CD4-positive, alpha-beta T cell (primary cell): ENCODE measurements at regions not wholly inside any gene's neighbourhood (a gene's known extent, or its start where the extent isn't known, plus 50 kb on each side); places are given as distances from the start of the nearest gene placed in this dataset.

Source experiments
- ATAC-seq: fragments of 200-7000 bp; cut with Tn5 transposase; one replicate; pipeline ENCODE4 v1.10.0; 2022; ENCODE audit warnings: mild to moderate bottlenecking; ENCODE audit not compliant: poor library complexity
- CTCF ChIA-PET: fragments of 350-600 bp; sonication (Branson Sonifier 250); formaldehyde crosslinking; loops from one replicate; lab custom pipeline; 2021; ENCODE audit warnings: antibody characterized with exemption, inconsistent platforms; lab: Charles Lee
- POLR2A ChIA-PET: fragments of 350-600 bp; sonication (Branson Sonifier 250); formaldehyde crosslinking; loops from one replicate; lab custom pipeline; 2021; ENCODE audit warnings: antibody characterized with exemption, inconsistent platforms; lab: Charles Lee
- DNase-seq, 14 experiments: peaks; one replicate each; pipeline ENCODE4 v3.0.0-alpha.2; 2013 to 2020; ENCODE audit warnings: mixed read lengths in 2 of 14
- H3K27ac ChIP-seq, 2 donors: one replicate each; pipeline versions ENCODE4 v1.5.1 to v1.7.0; 2013; ENCODE audit warnings: low read length in 2 of 2, low read depth in 1 of 2, mild to moderate bottlenecking in 1 of 2
- H3K27me3 ChIP-seq, 2 experiments: 1 replicate in 1 of 2; 2 replicates in 1 of 2; pipeline versions ENCODE4 v1.6.1 to v1.7.0; 2013; ENCODE audit warnings: low read length in 2 of 2, control low read depth in 1 of 2, mild to moderate bottlenecking in 1 of 2, moderate library complexity in 1 of 2; ENCODE audit not compliant: insufficient read depth in 2 of 2, control insufficient read depth in 1 of 2
- H3K36me3 ChIP-seq: one replicate; pipeline ENCODE4 v1.6.1; 2013; ENCODE audit warnings: low read length, control low read depth; ENCODE audit not compliant: insufficient read depth
- H3K4me1 ChIP-seq: one replicate; pipeline ENCODE4 v1.6.1; 2013; ENCODE audit warnings: low read length, control low read depth; ENCODE audit not compliant: insufficient read depth
- H3K4me3 ChIP-seq: one replicate; pipeline ENCODE4 v1.5.1; 2013; ENCODE audit warnings: mild to moderate bottlenecking, low read length, moderate library complexity
- H3K9me3 ChIP-seq, 2 experiments: 1 replicate in 1 of 2; 2 replicates in 1 of 2; pipeline versions ENCODE4 v1.6.1 to v1.7.0; 2013; ENCODE audit warnings: low read length in 2 of 2, mild to moderate bottlenecking in 2 of 2, control low read depth in 1 of 2, moderate library complexity in 1 of 2; ENCODE audit not compliant: control insufficient read depth in 1 of 2, insufficient read depth in 1 of 2
- H3K27ac Mint-ChIP-seq: one replicate; pipeline ENCODE4 v1.8.0; 2020; ENCODE audit warnings: mixed read lengths
- H3K27me3 Mint-ChIP-seq: one replicate; pipeline ENCODE4 v1.8.0; 2021; ENCODE audit warnings: mixed read lengths
- H3K36me3 Mint-ChIP-seq: one replicate; pipeline ENCODE4 v1.8.0; 2021; ENCODE audit warnings: low read depth, mixed read lengths
- H3K4me1 Mint-ChIP-seq: one replicate; pipeline ENCODE4 v1.8.0; 2021; ENCODE audit warnings: low read depth, mixed read lengths
- H3K4me3 Mint-ChIP-seq: one replicate; pipeline ENCODE4 v1.8.0; 2020; ENCODE audit warnings: mild to moderate bottlenecking, mixed read lengths
- H3K9me3 Mint-ChIP-seq: one replicate; pipeline ENCODE4 v1.8.0; 2020; ENCODE audit warnings: mixed read lengths
- CTCF ChIP-seq: fragments of 200-600 bp; IDR thresholded peaks from one replicate; pipeline ENCODE4 v1.8.0; 2022; ENCODE audit warnings: antibody characterized with exemption, mild to moderate bottlenecking
- intact Hi-C, 2 experiments: fragments of 100-400 bp; cut with DNase I in 1 of 2; cut with micrococcal nuclease in 1 of 2; formaldehyde crosslinking; loops; one replicate each; pipeline versions ENCODE4 v1.15.1 to v1.9.0; 2023 to 2025; cut with DNase I, micrococcal nuclease

- H3K36me3 ChIP-seq, result no peaks in the 10 kb centered on the region
- ChIA-PET CTCF (no interaction called here), POLR2A (no interaction called here)
- no peak overlapping the region for H3K4me3 Mint-ChIP-seq
- H3K4me1 Mint-ChIP-seq, result no peaks in the 10 kb centered on the region
- no peaks in the 10 kb centered on the region for H3K9me3 ChIP-seq
- H3K27me3 Mint-ChIP-seq, result no peaks in the 10 kb centered on the region
- no peaks in the 10 kb centered on the region for H3K4me1 ChIP-seq
- peaks cover 3% of the 10 kb centered on the region for H3K9me3 Mint-ChIP-seq
- no peak for ATAC-seq
- TF ChIP-seq CTCF, result no peak
- no peak for DNase-seq
- no peaks in the 10 kb centered on the region for H3K27me3 ChIP-seq
- no peak overlapping the region for H3K4me3 ChIP-seq
- no peak overlapping the region for H3K27ac ChIP-seq
- H3K27ac Mint-ChIP-seq, result no peak overlapping the region
- intact Hi-C loops, result no loop called here
- H3K36me3 Mint-ChIP-seq, result no peaks in the 10 kb centered on the region
These were observed 704.8 kb upstream of the TENM3 start for GRCh38 chr4:181538431-181538830.

GRCh38 chr4:181541396-181541795, 701.8 kb upstream of the TENM3 start:
- Mint-ChIP-seq H3K27ac (no peak overlapping the region), H3K9me3 (no peaks in the 10 kb centered on the region), H3K4me3 (no peak overlapping the region), H3K27me3 (no peaks in the 10 kb centered on the region), H3K36me3 (no peaks in the 10 kb centered on the region), H3K4me1 (no peaks in the 10 kb centered on the region)
- H3K4me1 ChIP-seq, result no peaks in the 10 kb centered on the region
- H3K27me3 ChIP-seq, result no peaks in the 10 kb centered on the region
- intact Hi-C loops, result no loop called here
- H3K27ac ChIP-seq, result no peak overlapping the region
- ChIA-PET CTCF (no interaction called here), POLR2A (no interaction called here)
- TF ChIP-seq CTCF, result no peak
- DNase-seq, result no peak
- H3K36me3 ChIP-seq, result no peaks in the 10 kb centered on the region
- ATAC-seq, result no peak
- H3K4me3 ChIP-seq, result no peak overlapping the region
- peaks cover 0 to 2% of the 10 kb centered on the region in 2 experiments for H3K9me3 ChIP-seq

GRCh38 chr4:181548873-181549575, 694.2 kb upstream of the TENM3 start:
- CTCF ChIA-PET, result no interaction called here
- H3K4me3 Mint-ChIP-seq, result no peak overlapping the region
- intact Hi-C loops, result no loop called here

More at GRCh38 chr4:181548873-181549575, 694.2 kb upstream of the TENM3 start:
- DNase-seq (no peak), ATAC-seq (no peak)
- H3K4me3 ChIP-seq, result no peak overlapping the region
- H3K9me3 Mint-ChIP-seq, result peaks cover 8% of the 10 kb centered on the region
- H3K9me3 ChIP-seq, result peaks cover 0 to 15% of the 10 kb centered on the region in 2 experiments
- no peak for TF ChIP-seq CTCF
- H3K27me3 ChIP-seq, result no peaks in the 10 kb centered on the region
- H3K4me1 ChIP-seq, result no peaks in the 10 kb centered on the region
- H3K27ac ChIP-seq, result no peak overlapping the region
- no peaks in the 10 kb centered on the region for H3K36me3 Mint-ChIP-seq
- no peaks in the 10 kb centered on the region for H3K4me1 Mint-ChIP-seq
- H3K27ac Mint-ChIP-seq, result no peak overlapping the region
- POLR2A ChIA-PET, result no interaction called here
- H3K36me3 ChIP-seq, result no peaks in the 10 kb centered on the region
- H3K27me3 Mint-ChIP-seq, result no peaks in the 10 kb centered on the region
